ENCODE measurements at regions not wholly inside any gene's neighbourhood (a gene's known extent, or its start where the extent isn't known, plus 50 kb on each side); places are given as distances from the start of the nearest gene placed in this dataset.

- no peak for TF ChIP-seq CTCF (IDR thresholded peaks at IDR 0.05; ENCODE audit: insufficient read depth, missing control alignments)
- DNase-seq (ENCODE audit: insufficient read length, low spot score) (no peak), FAIRE-seq (no peak)
Measured at GRCh38 chr5:10173716-10174115, 76.0 kb downstream of the ATPSCKMT start.

GRCh38 chr5:10172247-10172646 is 77.4 kb downstream of the ATPSCKMT start:
- FAIRE-seq (no peak), DNase-seq (ENCODE audit: insufficient read length, low spot score) (no peak)
- TF ChIP-seq CTCF (IDR thresholded peaks at IDR 0.05; ENCODE audit: insufficient read depth, missing control alignments) = no peak

- DNase-seq (ENCODE audit: insufficient read length, low spot score) = no peak
- FAIRE-seq = no peak
- no peak for TF ChIP-seq CTCF (IDR thresholded peaks at IDR 0.05; ENCODE audit: insufficient read depth, missing control alignments)
Measured at GRCh38 chr5:10169359-10169758, 80.3 kb downstream of the ATPSCKMT start.

- no peak for TF ChIP-seq CTCF (IDR thresholded peaks at IDR 0.05; ENCODE audit: insufficient read depth, missing control alignments)
- no peak for DNase-seq (ENCODE audit: insufficient read length, low spot score)
- FAIRE-seq = no peak
Measured at GRCh38 chr5:10168254-10168653, 81.4 kb downstream of the ATPSCKMT start.

DNA sequence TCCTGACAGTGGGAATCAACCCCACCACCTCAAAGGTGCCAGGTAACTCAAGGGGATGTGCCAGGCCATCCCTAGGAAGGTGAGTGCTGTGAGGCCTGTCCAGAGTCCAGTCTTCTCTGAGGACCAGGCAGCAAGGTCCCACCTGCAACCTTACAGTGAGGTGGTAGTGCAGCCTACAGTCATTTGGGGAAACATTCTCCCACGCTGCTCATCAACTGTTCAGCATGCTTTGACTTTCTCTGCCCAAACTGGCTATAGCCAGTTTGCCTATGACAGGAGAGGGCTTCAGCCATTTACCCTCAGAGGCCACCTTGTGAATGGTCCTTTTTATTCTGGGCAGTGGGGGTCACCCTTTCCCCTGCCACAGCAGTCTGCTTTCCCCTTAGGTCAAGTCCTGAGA is 81.9 kb downstream of the ATPSCKMT start:
- no peak for TF ChIP-seq CTCF (IDR thresholded peaks at IDR 0.05; ENCODE audit: insufficient read depth, missing control alignments)
- FAIRE-seq = no peak

DNA sequence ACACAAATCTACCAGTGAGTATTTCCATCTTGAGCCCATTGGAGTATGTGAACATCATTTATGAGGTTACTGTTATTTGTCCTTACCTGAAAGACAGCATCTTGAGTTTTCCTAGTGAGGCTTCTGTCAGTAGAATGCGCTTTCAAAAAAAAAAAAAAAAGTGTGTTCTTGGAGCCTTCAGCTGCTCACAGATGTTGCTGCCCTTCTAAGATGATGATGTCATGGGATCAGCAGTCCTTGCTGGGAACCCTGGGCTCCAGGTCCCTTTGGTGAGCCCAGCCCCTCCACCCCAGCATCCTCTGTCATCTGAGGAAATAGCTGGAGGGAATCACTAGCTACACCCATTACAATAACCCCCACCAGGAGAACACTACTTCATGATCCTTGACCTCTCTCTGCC is 83.3 kb downstream of the ATPSCKMT start:
- FAIRE-seq (no peak), DNase-seq (ENCODE audit: insufficient read length, low spot score) (no peak)
- no peak for TF ChIP-seq CTCF (IDR thresholded peaks at IDR 0.05; ENCODE audit: insufficient read depth, missing control alignments)

More for the DNA sequence above, 81.9 kb downstream of the ATPSCKMT start:
- no peak for DNase-seq (ENCODE audit: insufficient read length, low spot score)

- FAIRE-seq (no peak), DNase-seq (ENCODE audit: insufficient read length, low spot score) (no peak)
- TF ChIP-seq CTCF (IDR thresholded peaks at IDR 0.05; ENCODE audit: insufficient read depth, missing control alignments) = no peak
Measured at GRCh38 chr5:10162468-10162867, 87.2 kb downstream of the ATPSCKMT start.
